RWPE2 (cell line): ENCODE measurements at regions not wholly inside any gene's neighbourhood (a gene's known extent, or its start where the extent isn't known, plus 50 kb on each side); places are given as distances from the start of the nearest gene placed in this dataset.
"Not testable (repeated sequence)": the region's sequence is repeated elsewhere in the genome, so short reads cannot be mapped to it uniquely, and the experiment has no call there.

Experiments used
- ATAC-seq: fragments of 200-7000 bp; cut with Tn5 transposase; 3 replicates; pipeline ENCODE4 v1.9.1; 2021; ENCODE audit warnings: low read depth
- DNase-seq: peaks from one replicate; pipeline ENCODE4 v3.0.0-alpha.2; 2020; ENCODE audit warnings: low spot score
- H3K27ac ChIP-seq: fragments of 450-650 bp; 2 replicates; pipeline ENCODE4 v1.5.1; 2017; ENCODE audit warnings: mild to moderate bottlenecking; ENCODE audit not compliant: poor library complexity, severe bottlenecking
- H3K27me3 ChIP-seq: fragments of 250-450 bp; sonication (Bioruptor Pico); 2 replicates; pipeline ENCODE4 v1.5.1; 2021; ENCODE audit warnings: mild to moderate bottlenecking, moderate library complexity; ENCODE audit not compliant: insufficient read depth, poor library complexity, severe bottlenecking
- H3K36me3 ChIP-seq: fragments of 250-450 bp; sonication (Bioruptor Pico); 2 replicates; pipeline ENCODE4 v1.5.1; 2020; ENCODE audit warnings: low read depth, mild to moderate bottlenecking, moderate library complexity
- H3K4me1 ChIP-seq: fragments of 250-450 bp; sonication (Bioruptor Pico); 2 replicates; pipeline ENCODE4 v1.5.1; 2021; ENCODE audit warnings: mild to moderate bottlenecking, moderate library complexity; ENCODE audit not compliant: insufficient read depth, poor library complexity, severe bottlenecking
- H3K4me3 ChIP-seq: fragments of 250-450 bp; sonication (Bioruptor Pico); 2 replicates; pipeline ENCODE4 v1.5.1; 2021; ENCODE audit warnings: mild to moderate bottlenecking, moderate library complexity; ENCODE audit not compliant: severe bottlenecking
- H3K9me3 ChIP-seq: fragments of 250-450 bp; sonication (Bioruptor Pico); 2 replicates; pipeline ENCODE4 v1.5.1; 2021; ENCODE audit warnings: mild to moderate bottlenecking, moderate library complexity; ENCODE audit not compliant: severe bottlenecking
- CTCF ChIP-seq: fragments of 450-650 bp; IDR thresholded peaks from one replicate; pipeline ENCODE4 v1.5.1; 2017; ENCODE audit warnings: mild to moderate bottlenecking, moderate library complexity; ENCODE audit not compliant: poor library complexity, severe bottlenecking

GRCh38 chr10:26939962-26940354 lies 79.2 kb upstream of the ABI1 start:
- Histone ChIP-seq H3K9me3 (no peaks in the 10 kb centered on the region), H3K4me3 (no peak overlapping the region), H3K36me3 (no peaks in the 10 kb centered on the region), H3K4me1 (no peaks in the 10 kb centered on the region), H3K27ac (no peak overlapping the region), H3K27me3 (no peaks in the 10 kb centered on the region)
- TF ChIP-seq CTCF = no peak
- ATAC-seq (no peak), DNase-seq (no peak)

- DNase-seq (no peak), ATAC-seq (no peak)
- Histone ChIP-seq H3K4me3 (no peak overlapping the region), H3K27ac (no peak overlapping the region), H3K4me1 (no peaks in the 10 kb centered on the region), H3K27me3 (no peaks in the 10 kb centered on the region), H3K9me3 (no peaks in the 10 kb centered on the region), H3K36me3 (no peaks in the 10 kb centered on the region)
- no peak for TF ChIP-seq CTCF
These were observed 78.7 kb upstream of the ABI1 start for GRCh38 chr10:26939290-26939961.

GRCh38 chr10:26938578-26938977 lies 77.8 kb upstream of the ABI1 start:
- no peaks in the 10 kb centered on the region for H3K4me1 ChIP-seq
- TF ChIP-seq CTCF = no peak
- H3K27ac ChIP-seq = no peak overlapping the region
- no peak overlapping the region for H3K4me3 ChIP-seq
- no peaks in the 10 kb centered on the region for H3K36me3 ChIP-seq
- no peak for ATAC-seq
- no peaks in the 10 kb centered on the region for H3K9me3 ChIP-seq
- DNase-seq = no peak
- no peaks in the 10 kb centered on the region for H3K27me3 ChIP-seq

GRCh38 chr10:26937371-26937770 lies 76.6 kb upstream of the ABI1 start:
- ATAC-seq (no peak), DNase-seq (no peak)
- Histone ChIP-seq H3K27me3 (no peaks in the 10 kb centered on the region), H3K27ac (no peak overlapping the region), H3K36me3 (no peaks in the 10 kb centered on the region), H3K4me3 (no peak overlapping the region), H3K4me1 (no peaks in the 10 kb centered on the region), H3K9me3 (no peaks in the 10 kb centered on the region)
- TF ChIP-seq CTCF = no peak

- not testable (repeated sequence) for ATAC-seq, H3K4me3 ChIP-seq, H3K27me3 ChIP-seq, DNase-seq, H3K27ac ChIP-seq, H3K4me1 ChIP-seq, H3K36me3 ChIP-seq, H3K9me3 ChIP-seq
These were observed 73.4 kb upstream of the ABI1 start for GRCh38 chr10:26934190-26934589.
